Mesodermal cell (in vitro differentiated cells): ENCODE measurements at regions not wholly inside any gene's neighbourhood (a gene's known extent, or its start where the extent isn't known, plus 50 kb on each side); places are given as distances from the start of the nearest gene placed in this dataset.
"Not testable (repeated sequence)": the region's sequence is repeated elsewhere in the genome, so short reads cannot be mapped to it uniquely, and the experiment has no call there.

Experiments
- H3K27ac ChIP-seq: 2 replicates; pipeline ENCODE4 v1.7.0; 2013; ENCODE audit warnings: mild to moderate bottlenecking, low read depth, low read length, moderate library complexity; ENCODE audit not compliant: severe bottlenecking
- H3K36me3 ChIP-seq: 2 replicates; pipeline ENCODE4 v1.7.1; 2013; ENCODE audit warnings: mild to moderate bottlenecking, low read length, moderate library complexity; ENCODE audit not compliant: control insufficient read depth, insufficient read depth
- H3K4me1 ChIP-seq: one replicate; pipeline ENCODE4 v1.7.1; 2013; ENCODE audit warnings: mild to moderate bottlenecking, low read length; ENCODE audit not compliant: insufficient read depth, control insufficient read depth, poor library complexity, severe bottlenecking
- H3K4me3 ChIP-seq: 2 replicates; pipeline ENCODE4 v1.7.0; 2013; ENCODE audit warnings: low read length, control low read depth, mild to moderate bottlenecking; ENCODE audit not compliant: insufficient read depth, poor library complexity, severe bottlenecking; ENCODE audit errors: extremely low read depth
- H3K9me3 ChIP-seq: 2 replicates; pipeline ENCODE4 v1.7.1; 2013; ENCODE audit warnings: mild to moderate bottlenecking, low read length, moderate library complexity; ENCODE audit not compliant: control insufficient read depth
- WGBS, 2 experiments: methylation state at CpG; one replicate each; pipeline ENCODE4 v1.1.5; 2013; ENCODE audit warnings: missing lambda C conversion rate in 2 of 2; ENCODE audit not compliant: insufficient coverage in 2 of 2; 5-methylcytosine and 5-hydroxymethylcytosine counted together

DNA sequence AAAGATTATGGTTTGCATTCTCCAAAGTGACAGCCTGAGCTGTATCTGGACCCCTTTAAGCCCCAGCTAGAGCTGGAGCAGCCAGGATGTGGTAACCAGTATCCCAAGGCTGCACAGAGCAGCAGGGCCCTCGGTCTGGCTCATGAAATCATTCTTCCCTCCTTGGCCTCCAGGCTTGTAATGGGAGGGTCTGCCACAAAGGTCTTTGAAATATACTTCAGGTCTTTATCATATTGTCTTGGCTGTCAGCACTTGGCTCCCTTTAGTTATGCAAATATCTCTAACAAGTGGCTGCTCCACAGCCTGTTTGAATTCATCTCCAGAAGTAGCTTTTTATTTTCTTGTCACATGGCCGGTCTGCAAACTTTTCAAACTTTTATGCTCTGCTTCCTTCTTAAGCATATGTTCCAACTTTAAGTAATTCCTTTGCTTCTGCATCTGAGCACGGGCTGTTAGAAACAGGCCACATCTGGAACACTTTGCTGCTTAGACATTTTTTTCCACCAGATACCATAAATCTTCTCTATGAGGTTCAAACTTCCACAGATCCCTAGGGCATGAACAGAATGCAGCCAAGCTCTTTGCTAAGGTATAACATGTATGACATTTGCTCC, 663.4 kb upstream of the MIS18BP1 start:
- Histone ChIP-seq H3K4me1 (no peaks in the 10 kb centered on the region), H3K9me3 (no peaks in the 10 kb centered on the region), H3K4me3 (no peak overlapping the region), H3K36me3 (no peaks in the 10 kb centered on the region), H3K27ac (no peak overlapping the region)
- WGBS, 2 experiments: 69 to 82% methylated on average over 2 to 3 of the region's 3 CpGs

DNA sequence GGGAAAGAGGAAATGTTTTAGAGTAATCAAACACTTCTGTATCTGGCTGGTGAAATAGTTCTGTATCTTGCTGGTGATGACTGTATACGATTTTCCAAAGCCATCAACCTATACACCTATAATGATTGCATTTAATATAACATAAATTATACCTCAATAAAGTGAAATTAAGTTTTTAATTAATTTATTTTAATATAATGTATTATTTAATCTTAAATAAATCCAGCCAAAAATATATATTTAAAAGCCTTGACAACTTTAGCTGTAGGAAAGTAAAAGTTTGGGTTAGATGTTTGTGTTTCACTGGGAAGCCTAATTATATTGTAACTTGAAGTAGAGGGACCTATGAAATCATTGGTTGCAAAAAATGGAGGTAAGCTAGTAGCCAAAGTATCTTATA, 654.8 kb upstream of the MIS18BP1 start:
- Histone ChIP-seq H3K9me3 (no peaks in the 10 kb centered on the region), H3K27ac (no peak overlapping the region), H3K4me1 (no peaks in the 10 kb centered on the region), H3K36me3 (no peaks in the 10 kb centered on the region), H3K4me3 (no peak overlapping the region)
- no CpG with 5 or more reads among the region's 1 CpG for WGBS, 2 experiments

DNA sequence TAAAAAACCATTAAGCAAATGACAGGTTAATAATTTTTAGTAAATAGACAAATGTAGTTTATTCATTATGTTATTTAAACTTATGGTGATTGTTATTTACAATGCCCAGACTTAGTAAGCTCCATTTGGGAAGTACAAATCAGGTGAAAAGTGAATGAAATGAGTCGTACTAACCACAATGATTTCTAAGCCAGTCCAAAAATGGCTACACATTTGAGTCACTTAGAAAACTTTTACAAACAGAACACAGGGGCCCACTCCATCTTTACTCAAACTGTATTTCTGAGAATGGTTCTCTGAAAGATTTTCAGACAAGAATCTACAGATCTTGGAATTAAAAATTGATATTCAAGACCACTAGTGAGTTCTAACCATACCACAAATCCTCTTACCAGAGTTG, 653.3 kb upstream of the MIS18BP1 start:
- WGBS, 2 experiments: no CpG with 5 or more reads among the region's 1 CpG
- Histone ChIP-seq H3K36me3 (no peaks in the 10 kb centered on the region), H3K9me3 (no peaks in the 10 kb centered on the region), H3K4me3 (no peak overlapping the region), H3K27ac (no peak overlapping the region), H3K4me1 (no peaks in the 10 kb centered on the region)

DNA sequence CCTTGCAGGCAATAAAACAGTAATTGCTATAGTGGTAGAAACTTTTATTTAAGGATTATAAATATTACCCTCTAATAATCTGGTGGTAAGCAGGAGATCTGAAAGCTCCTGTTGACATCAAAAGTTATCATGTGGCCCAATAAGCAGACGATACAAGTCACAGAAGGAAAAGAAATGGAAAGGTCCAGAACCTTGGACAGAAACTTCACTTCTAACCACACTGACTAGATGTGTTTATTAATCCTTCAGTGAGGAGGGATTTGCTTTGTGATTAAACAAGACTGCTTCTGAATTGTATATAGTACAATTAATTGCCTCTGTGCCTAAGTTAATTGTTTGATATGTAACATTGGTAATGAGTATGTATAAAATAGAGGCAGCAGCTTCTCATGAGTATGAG, 652.7 kb upstream of the MIS18BP1 start:
- WGBS, 2 experiments: no CpG with 5 or more reads among the region's 1 CpG
- H3K4me3 ChIP-seq: no peak overlapping the region
- H3K4me1 ChIP-seq: no peaks in the 10 kb centered on the region
- no peaks in the 10 kb centered on the region for H3K9me3 ChIP-seq
- no peak overlapping the region for H3K27ac ChIP-seq
- H3K36me3 ChIP-seq: no peaks in the 10 kb centered on the region

DNA sequence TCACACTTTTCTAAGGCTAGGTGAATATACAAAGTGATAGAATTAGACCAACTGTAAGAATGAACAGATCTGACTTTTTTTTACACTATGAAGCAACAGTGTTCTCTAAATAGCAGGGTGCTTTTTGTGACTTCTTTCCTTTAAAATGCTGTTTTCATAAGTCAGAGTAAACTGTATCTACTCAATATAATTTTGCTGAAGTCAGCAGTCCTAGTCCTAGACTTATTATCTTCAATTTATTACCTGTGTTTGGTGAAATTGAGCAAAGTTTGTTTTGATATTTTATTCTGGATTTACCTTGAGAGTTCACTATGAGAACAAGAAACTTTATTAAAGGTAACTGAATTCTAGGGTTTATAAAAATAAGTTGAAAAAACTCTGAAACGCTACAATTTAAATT, 651.3 kb upstream of the MIS18BP1 start:
- H3K9me3 ChIP-seq: no peaks in the 10 kb centered on the region
- no peaks in the 10 kb centered on the region for H3K4me1 ChIP-seq
- no peaks in the 10 kb centered on the region for H3K36me3 ChIP-seq
- H3K27ac ChIP-seq: no peak overlapping the region
- no CpG with 5 or more reads among the region's 1 CpG for WGBS, 2 experiments
- no peak overlapping the region for H3K4me3 ChIP-seq

DNA sequence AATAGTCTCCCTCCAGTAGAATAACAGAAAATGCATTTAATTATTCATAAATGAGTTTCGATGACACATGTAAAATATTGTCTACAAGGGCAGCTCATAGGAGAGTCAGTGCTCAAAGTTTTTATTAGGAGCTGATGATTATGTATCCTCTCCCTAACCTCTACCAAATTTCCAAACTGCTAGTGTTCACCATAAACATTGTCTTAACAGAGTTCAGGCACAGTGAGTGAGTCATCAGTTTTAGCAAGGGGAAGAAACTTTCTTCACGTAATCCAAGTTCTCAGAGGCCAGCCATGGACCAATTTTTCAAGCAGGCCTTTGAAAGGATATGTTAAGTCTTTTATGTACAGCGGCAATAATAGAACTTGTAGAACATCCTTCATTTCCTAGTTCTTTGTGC, 649.2 kb upstream of the MIS18BP1 start:
- Histone ChIP-seq H3K4me1 (no peaks in the 10 kb centered on the region), H3K27ac (no peak overlapping the region), H3K36me3 (no peaks in the 10 kb centered on the region), H3K9me3 (no peaks in the 10 kb centered on the region), H3K4me3 (no peak overlapping the region)
- WGBS, 2 experiments: 100% methylated on average over 1 of the region's 3 CpGs; no CpG with 5 or more reads in 1 of the 2 experiments

DNA sequence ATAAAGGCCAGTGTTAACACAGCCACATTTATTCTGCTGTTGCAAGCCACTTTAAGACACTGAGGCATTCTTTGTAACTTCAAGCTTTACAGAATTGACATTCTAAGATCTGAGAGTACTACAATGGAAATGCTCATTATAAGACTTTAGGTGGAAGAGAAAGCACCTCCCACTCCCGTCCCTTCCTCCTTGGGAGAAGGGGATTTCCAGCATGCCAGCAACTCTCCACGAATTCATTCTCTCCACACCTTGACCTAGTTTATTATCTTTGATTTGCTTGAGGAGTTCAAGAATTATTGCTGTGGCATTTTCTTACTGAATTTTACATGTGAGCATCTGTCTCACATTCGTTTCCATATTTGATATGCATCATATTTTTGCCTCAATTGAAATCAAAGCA, 644.4 kb upstream of the MIS18BP1 start:
- no peak overlapping the region for H3K27ac ChIP-seq
- H3K9me3 ChIP-seq: no peaks in the 10 kb centered on the region
- no CpG with 5 or more reads among the region's 3 CpGs for WGBS, 2 experiments
- no peak overlapping the region for H3K4me3 ChIP-seq
- no peaks in the 10 kb centered on the region for H3K4me1 ChIP-seq
- no peaks in the 10 kb centered on the region for H3K36me3 ChIP-seq

DNA sequence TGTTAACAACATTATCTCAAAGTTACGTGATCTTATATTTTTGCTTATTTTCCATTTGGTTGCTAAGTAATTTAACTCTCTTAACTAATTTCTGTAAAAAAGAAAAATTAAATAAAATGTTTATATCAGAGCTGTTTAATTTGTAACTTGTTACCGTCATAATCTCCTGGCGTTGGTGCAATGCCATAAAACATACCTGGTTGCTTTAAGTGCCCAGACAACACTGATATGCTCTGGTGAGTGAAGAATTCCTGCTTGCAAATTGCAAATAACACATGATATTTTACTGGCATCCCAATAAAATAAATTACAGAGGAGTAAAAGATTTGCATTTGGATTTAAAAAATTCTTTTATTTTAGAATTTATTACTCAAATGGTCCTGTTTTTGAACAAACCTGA, 640.1 kb upstream of the MIS18BP1 start:
- no peaks in the 10 kb centered on the region for H3K9me3 ChIP-seq

DNA sequence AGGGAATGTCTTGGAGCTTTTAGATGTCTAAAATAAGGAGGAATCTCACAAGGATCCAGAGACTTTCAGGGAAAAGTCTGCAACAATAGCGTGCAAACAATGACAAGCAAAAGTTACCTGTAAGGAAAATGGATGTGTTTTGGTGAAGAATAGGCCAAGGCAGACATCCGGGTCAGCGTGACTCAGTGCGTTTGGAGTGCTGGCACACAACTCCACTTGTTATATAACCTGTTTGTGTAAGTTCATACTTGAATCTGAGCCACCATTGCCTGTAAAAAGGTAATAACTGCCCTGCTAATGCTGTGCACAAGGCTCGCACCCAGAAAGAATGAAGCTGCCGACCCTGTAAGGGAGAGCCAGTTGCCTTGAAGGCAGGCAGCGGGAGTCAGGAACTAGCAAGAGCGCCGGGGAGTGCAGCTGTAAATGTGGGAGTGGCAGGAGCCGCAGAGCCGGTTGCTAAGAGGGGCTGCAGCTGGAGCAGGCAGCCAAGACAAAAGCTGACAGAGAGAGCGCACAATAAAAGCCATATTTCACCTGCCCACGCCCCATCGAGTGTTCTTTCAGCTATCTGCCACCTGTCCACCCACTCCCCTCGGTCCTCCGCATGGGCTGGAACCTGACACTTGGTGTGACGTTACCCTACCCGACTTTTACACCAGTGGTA, 638.5 kb upstream of the MIS18BP1 start:
- Histone ChIP-seq H3K27ac (no peak overlapping the region), H3K4me1 (no peaks in the 10 kb centered on the region), H3K9me3 (no peaks in the 10 kb centered on the region), H3K4me3 (no peak overlapping the region), H3K36me3 (no peaks in the 10 kb centered on the region)
- WGBS, 2 experiments: 58 to 69% methylated on average over 11 to 15 of the region's 18 CpGs

More for the DNA sequence above, 640.1 kb upstream of the MIS18BP1 start:
- H3K27ac ChIP-seq: no peak overlapping the region
- 100% methylated on average over 2 of the region's 3 CpGs; no CpG with 5 or more reads in 1 of the 2 experiments for WGBS, 2 experiments
- H3K4me3 ChIP-seq: no peak overlapping the region
- no peaks in the 10 kb centered on the region for H3K4me1 ChIP-seq
- no peaks in the 10 kb centered on the region for H3K36me3 ChIP-seq

DNA sequence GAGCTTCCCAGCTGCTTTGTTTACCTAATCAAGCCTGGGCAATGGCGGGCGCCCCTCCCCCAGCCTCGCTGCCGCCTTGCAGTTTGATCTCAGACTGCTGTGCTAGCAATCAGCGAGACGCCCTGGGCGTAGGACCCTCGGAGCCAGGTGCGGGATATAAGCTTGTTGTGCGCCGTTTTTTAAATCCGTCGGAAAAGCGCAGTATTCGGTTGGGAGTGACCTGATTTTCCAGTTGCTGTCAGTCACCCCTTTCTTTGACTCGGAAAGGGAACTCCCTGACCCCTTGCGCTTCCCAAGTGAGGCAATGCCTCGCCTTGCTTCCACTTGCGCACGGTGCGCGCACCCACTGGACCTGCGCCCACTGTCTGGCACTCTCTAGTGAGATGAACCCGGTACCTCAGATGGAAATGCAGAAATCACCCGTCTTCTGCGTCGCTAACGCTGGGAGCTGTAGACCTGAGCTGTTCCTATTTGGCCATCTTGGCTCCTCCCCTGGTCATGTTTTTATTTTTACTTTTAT, 635.8 kb upstream of the MIS18BP1 start:
- H3K9me3 ChIP-seq, H3K27ac ChIP-seq, H3K36me3 ChIP-seq, H3K4me1 ChIP-seq, H3K4me3 ChIP-seq: not testable (repeated sequence)
- 80 to 81% methylated on average over 16 to 27 of the region's 28 CpGs for WGBS, 2 experiments

DNA sequence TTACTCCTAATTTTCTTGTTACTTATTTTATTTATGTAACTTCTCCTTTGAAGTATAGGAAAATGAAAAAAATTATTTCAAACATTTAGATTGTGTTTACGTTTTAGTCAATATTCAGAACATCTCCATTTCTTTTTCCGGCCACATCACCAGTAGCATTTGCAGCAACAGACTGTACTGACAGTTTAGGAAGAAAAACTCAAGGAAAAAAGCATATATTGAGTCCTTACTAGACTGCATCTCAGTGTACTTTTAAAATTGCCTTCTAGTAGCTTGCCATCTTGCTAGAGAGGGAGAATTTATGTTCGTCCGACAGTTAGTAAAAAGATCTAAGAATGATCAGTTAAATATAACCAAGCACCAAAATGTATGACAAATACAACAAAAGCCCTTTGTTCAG, 625.0 kb upstream of the MIS18BP1 start:
- no peaks in the 10 kb centered on the region for H3K4me1 ChIP-seq
- H3K4me3 ChIP-seq: no peak overlapping the region
- H3K36me3 ChIP-seq: no peaks in the 10 kb centered on the region
- H3K9me3 ChIP-seq: no peaks in the 10 kb centered on the region
- no CpG with 5 or more reads among the region's 4 CpGs for WGBS, 2 experiments
- no peak overlapping the region for H3K27ac ChIP-seq
